ENCODE measurements at regions not wholly inside any gene's neighbourhood (a gene's known extent, or its start where the extent isn't known, plus 50 kb on each side); places are given as distances from the start of the nearest gene placed in this dataset. TPM values are rescaled to one million over a fixed set of nuclear protein-coding genes. Genes with fewer than 3 reads are reported as not detected.

- Histone ChIP-seq H3K36me3 (ENCODE audit: control insufficient read depth in 2 of 2, extremely low read depth in 1 of 2, insufficient read depth in 2 of 2, low read length in 2 of 2) (no peaks in the 10 kb centered on the region), H3K27ac (ENCODE audit: insufficient read depth, low read depth, low read length) (no peak overlapping the region), H3K27me3 (ENCODE audit: control insufficient read depth in 2 of 2, insufficient read depth in 2 of 2, low read length in 2 of 2) (no peaks in the 10 kb centered on the region), H2AFZ (ENCODE audit: low read depth, low read length) (no peak overlapping the region), H3K4me3 (replicated peaks in 1 of 3; ENCODE audit: insufficient read depth in 1 of 3, low read depth in 1 of 3, low read length in 3 of 3) (no peak overlapping the region), H3K79me2 (ENCODE audit: control insufficient read depth, insufficient read depth, low read length) (no peaks in the 10 kb centered on the region), H3K4me2 (ENCODE audit: insufficient read depth, low read length) (no peak overlapping the region), H4K20me1 (replicated peaks; ENCODE audit: control insufficient read depth, extremely low read depth, insufficient read depth, low read length) (no peaks in the 10 kb centered on the region), H3K4me1 (ENCODE audit: control insufficient read depth, extremely low read depth, insufficient read depth, low read length) (no peaks in the 10 kb centered on the region), H3K9me3 (replicated peaks; ENCODE audit: control insufficient read depth, insufficient read depth, low read length) (peaks cover 2% of the 10 kb centered on the region), H3K9ac (replicated peaks; ENCODE audit: extremely low read depth, insufficient read depth, low read length) (no peak overlapping the region), H3K9me1 (replicated peaks; ENCODE audit: control insufficient read depth, extremely low read depth, insufficient read depth, low read length) (no peaks in the 10 kb centered on the region)
- DNase-seq (ENCODE audit: low read depth, low spot score) (no peak), FAIRE-seq (no peak)
- intact Hi-C loops (cut with micrococcal nuclease) (no loop called here), dilution Hi-C loops (cut with MboI; ENCODE audit: extremely low pct_ligation_motif_present, low sequenced_read_pairs) (no loop called here)
- POLR2A ChIA-PET: no interaction called here
- no peak for TF ChIP-seq MAX (IDR thresholded peaks at IDR 0.05; ENCODE audit: insufficient read depth, insufficient read length)
- no peak for TF ChIP-seq FOS (IDR thresholded peaks at IDR 0.05; ENCODE audit: borderline replicate concordance, insufficient read depth, low read length)
- TF ChIP-seq MYC (IDR thresholded peaks at IDR 0.05; ENCODE audit: low read depth, low read length): no peak
- TF ChIP-seq GATA2 (IDR thresholded peaks at IDR 0.05; ENCODE audit: insufficient read depth, insufficient read length, low read depth, low read length): no peak
- TF ChIP-seq CTCF (IDR thresholded peaks at IDR 0.05; ENCODE audit: extremely low read depth in 1 of 2, insufficient read depth in 1 of 2, low read depth in 1 of 2, low read length in 2 of 2): no peak
- TF ChIP-seq POLR2A (IDR thresholded peaks at IDR 0.05; ENCODE audit: low read depth, low read length): no peak
- TF ChIP-seq JUN (IDR thresholded peaks at IDR 0.05; ENCODE audit: borderline replicate concordance, insufficient read depth, insufficient read length, low read depth): no peak
- no peak for TF ChIP-seq EZH2 (IDR thresholded peaks at IDR 0.05; ENCODE audit: borderline replicate concordance, low read depth, low read length, severe bottlenecking)
- TF ChIP-seq POLR2AphosphoS5 (IDR thresholded peaks at IDR 0.05; ENCODE audit: insufficient read depth, low read depth, low read length): no peak
- CTCF ChIA-PET: no interaction called here
- BruUV-seq (replicated peaks): no TSS peak
Observed at GRCh38 chr11:98967005-98967404, 53.7 kb upstream of the CNTN5 start.

Small RNA genes in the stretch of these regions (small RNA-seq; reads per million reads assigned to genes)
- not detected for gene AP003730.1 (ENCODE audit: insufficient read depth, insufficient read length, low read depth, low replicate concordance)
- not detected for gene RNA5SP346 (ENCODE audit: insufficient read depth, insufficient read length, low read depth, low replicate concordance)
- not detected for gene RNA5SP347 (ENCODE audit: insufficient read depth, insufficient read length, low read depth, low replicate concordance)

Data from endothelial cell of umbilical vein (primary cell).